A673 (cell line): ENCODE measurements at regions not wholly inside any gene's neighbourhood (a gene's known extent, or its start where the extent isn't known, plus 50 kb on each side); places are given as distances from the start of the nearest gene placed in this dataset.
"Not testable (repeated sequence)": the region's sequence is repeated elsewhere in the genome, so short reads cannot be mapped to it uniquely, and the experiment has no call there.

ENCODE experiments used
- BruUV-seq: library from RNA; stranded (reverse); fragments of 400-500 nt; replicated peaks from 2 replicates; lab custom pipeline; 2021; lab: Mats Ljungman, UMichigan
- CTCF ChIA-PET: fragments of 300-600 bp; sonication (Branson Sonifier 250); formaldehyde crosslinking; loops from one replicate; lab custom pipeline; 2022; ENCODE audit warnings: antibody characterized with exemption; lab: Charles Lee
- POLR2A ChIA-PET: fragments of 300-600 bp; sonication (Branson Sonifier 250); formaldehyde crosslinking; loops from one replicate; lab custom pipeline; 2022; ENCODE audit warnings: antibody characterized with exemption; ENCODE audit not compliant: low non-redundant PET; lab: Charles Lee
- DNase-seq: peaks from one replicate; pipeline ENCODE4 v3.0.0-alpha.2; 2015; ENCODE audit warnings: low spot score
- H3K27ac ChIP-seq: fragments of 200-600 bp; sonication (generic); 2 replicates; pipeline ENCODE4 v1.5.1; 2016; ENCODE audit warnings: mixed run types, low read depth, mild to moderate bottlenecking, mixed read lengths, antibody characterized with exemption, low read length; ENCODE audit not compliant: poor library complexity, severe bottlenecking
- H3K27me3 ChIP-seq: fragments of 200-600 bp; sonication (generic); replicated peaks from 2 replicates; pipeline ENCODE4 v1.6.1; 2017; ENCODE audit warnings: mixed run types, low read depth, mild to moderate bottlenecking, mixed read lengths, antibody characterized with exemption, low read length; ENCODE audit not compliant: insufficient read depth, poor library complexity
- H3K36me3 ChIP-seq: fragments of 200-600 bp; sonication (generic); 2 replicates; pipeline ENCODE4 v1.6.1; 2016; ENCODE audit warnings: mixed run types, mild to moderate bottlenecking, mixed read lengths, antibody characterized with exemption, low read length; ENCODE audit not compliant: insufficient read depth, poor library complexity, severe bottlenecking
- H3K4me1 ChIP-seq: fragments of 200-600 bp; sonication (generic); 2 replicates; pipeline ENCODE4 v1.6.1; 2017; ENCODE audit warnings: mixed run types, mild to moderate bottlenecking, mixed read lengths, antibody characterized with exemption, low read length; ENCODE audit not compliant: insufficient read depth, poor library complexity, severe bottlenecking
- H3K4me3 ChIP-seq: fragments of 200-600 bp; sonication (generic); 2 replicates; pipeline ENCODE4 v1.5.1; 2016; ENCODE audit warnings: low read depth, mixed run types, mild to moderate bottlenecking, mixed read lengths, low read length; ENCODE audit not compliant: poor library complexity, severe bottlenecking
- H3K9me3 ChIP-seq: fragments of 200-600 bp; sonication (generic); 2 replicates; pipeline ENCODE4 v1.6.1; 2016; ENCODE audit warnings: mixed run types, low read depth, mild to moderate bottlenecking, mixed read lengths, antibody characterized with exemption, low read length; ENCODE audit not compliant: poor library complexity, severe bottlenecking
- CTCF ChIP-seq: fragments of 300-800, 200-600 bp; sonication (generic); conservative IDR thresholded peaks from 2 replicates; pipeline ENCODE4 v1.5.1; 2017; ENCODE audit warnings: low read depth, mild to moderate bottlenecking, antibody characterized with exemption, low read length, moderate library complexity, mixed read lengths
- EZH2 ChIP-seq: fragments of 200-600 bp; sonication (generic); IDR thresholded peaks from 2 replicates; pipeline ENCODE4 v1.6.1; 2017; ENCODE audit warnings: borderline replicate concordance, low read depth, mild to moderate bottlenecking, mixed read lengths, antibody characterized with exemption, low read length; ENCODE audit not compliant: poor library complexity, severe bottlenecking
- intact Hi-C: fragments of 100-400 bp; cut with micrococcal nuclease; formaldehyde crosslinking; loops from one replicate; pipeline ENCODE4 v1.10.0; 2022; ENCODE audit not compliant: unreplicated experiment

- Histone ChIP-seq H3K27me3 (peaks cover 19% of the 10 kb centered on the region), H3K4me1 (no peaks in the 10 kb centered on the region), H3K27ac (no peak overlapping the region), H3K4me3 (no peak overlapping the region), H3K36me3 (no peaks in the 10 kb centered on the region), H3K9me3 (no peaks in the 10 kb centered on the region)
- intact Hi-C loops, result no loop called here
- ChIA-PET POLR2A (no interaction called here), CTCF (no interaction called here)
- TF ChIP-seq EZH2 (no peak), CTCF (no peak)
- no peak for DNase-seq
- BruUV-seq, result no TSS peak
These were observed 70.5 kb downstream of the HOXA1 start for GRCh38 chr7:27025270-27025669.

DNA sequence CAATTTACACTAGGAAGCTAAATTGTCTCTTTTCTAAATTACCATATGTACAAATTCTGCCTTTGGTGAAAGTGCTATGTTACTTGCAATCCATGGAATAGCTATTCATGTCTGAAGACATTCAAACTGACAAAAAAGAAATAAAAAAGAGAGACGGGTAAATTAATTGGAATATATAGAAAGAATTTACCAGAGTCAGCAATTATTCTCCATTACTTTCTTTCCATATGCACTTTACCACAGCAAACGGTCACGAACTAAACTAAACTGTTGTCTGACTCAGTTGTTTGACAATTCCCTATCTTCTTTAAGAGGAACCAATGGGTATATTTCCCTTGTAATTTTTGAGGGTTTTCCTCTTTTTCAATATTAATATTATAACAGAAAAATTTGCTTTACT lies 85.7 kb downstream of the HOXA1 start:
- CTCF ChIA-PET, result no interaction called here
- Histone ChIP-seq H3K36me3 (no peaks in the 10 kb centered on the region), H3K27ac (no peak overlapping the region), H3K4me3 (no peak overlapping the region), H3K27me3 (peaks cover 4% of the 10 kb centered on the region), H3K4me1 (no peaks in the 10 kb centered on the region), H3K9me3 (no peaks in the 10 kb centered on the region)
- intact Hi-C loops, result no loop called here
- POLR2A ChIA-PET, result no interaction called here
- no peak for TF ChIP-seq EZH2
- TF ChIP-seq CTCF, result no peak
- DNase-seq, result no peak
- no TSS peak for BruUV-seq

DNA sequence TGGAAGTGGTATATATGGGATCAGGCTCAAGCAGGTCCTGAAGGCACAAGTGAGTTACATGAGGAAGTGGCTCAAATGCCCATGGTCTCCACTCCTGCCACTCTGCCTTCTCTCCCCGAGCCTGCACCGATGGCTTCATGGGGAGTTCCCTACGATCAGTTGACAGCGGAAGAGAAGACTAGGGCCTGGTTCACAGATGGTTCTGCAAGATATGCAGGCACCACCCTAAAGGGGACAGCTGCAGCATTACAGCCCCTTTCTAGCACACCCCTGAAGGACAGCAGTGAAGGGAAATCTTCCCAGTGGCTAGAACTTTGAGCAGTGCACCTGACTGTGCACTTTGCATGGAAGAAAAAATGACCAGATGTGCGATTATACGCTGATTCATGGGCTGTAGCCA lies 95.3 kb downstream of the HOXA1 start:
- no TSS peak for BruUV-seq
- Histone ChIP-seq H3K4me1 (no peaks in the 10 kb centered on the region), H3K9me3 (no peaks in the 10 kb centered on the region), H3K4me3 (no peak overlapping the region), H3K27ac (no peak overlapping the region), H3K27me3 (no peaks in the 10 kb centered on the region), H3K36me3 (no peaks in the 10 kb centered on the region)
- TF ChIP-seq CTCF (no peak), EZH2 (no peak)
- no peak for DNase-seq
- intact Hi-C loops, result no loop called here
- CTCF ChIA-PET, result no interaction called here
- POLR2A ChIA-PET, result no interaction called here

- BruUV-seq, POLR2A ChIA-PET, DNase-seq: not testable (repeated sequence)
These were observed 97.5 kb downstream of the HOXA1 start for GRCh38 chr7:26998284-26998683.

More at GRCh38 chr7:26998284-26998683, 97.5 kb downstream of the HOXA1 start:
- H3K36me3 ChIP-seq, H3K27ac ChIP-seq, H3K9me3 ChIP-seq, H3K27me3 ChIP-seq, H3K4me3 ChIP-seq, intact Hi-C loops, CTCF ChIA-PET, H3K4me1 ChIP-seq: not testable (repeated sequence)
